Kidney (tissue), 13 donors: ENCODE measurements at regions not wholly inside any gene's neighbourhood (a gene's known extent, or its start where the extent isn't known, plus 50 kb on each side); places are given as distances from the start of the nearest gene placed in this dataset.
A peak's percentile ranks its signal among the peaks of the same experiment; 100 is the strongest.

Source experiments
- DNase-seq, 5 donors: peaks; one replicate each; pipeline ENCODE4 v3.0.0-alpha.2; 2013 to 2020
- FAIRE-seq: peaks from 2 replicates; lab custom pipeline; 2012; peaks lifted over from hg19 to GRCh38; lab: Jason Lieb, UNC
- H3K27ac ChIP-seq, 2 donors: one replicate each; pipeline ENCODE4 v1.7.0; 2013; ENCODE audit warnings: low read depth in 2 of 2, low read length in 2 of 2, inconsistent platforms in 1 of 2
- H3K27me3 ChIP-seq: one replicate; pipeline ENCODE4 v1.7.1; 2013; ENCODE audit warnings: low read length, inconsistent platforms; ENCODE audit not compliant: control insufficient read depth, insufficient read depth
- H3K36me3 ChIP-seq, 3 donors: one replicate each; pipeline versions ENCODE4 v1.7.0 to v1.7.1; 2013; ENCODE audit warnings: low read length in 3 of 3, control low read depth in 1 of 3, inconsistent platforms in 1 of 3; ENCODE audit not compliant: insufficient read depth in 3 of 3, control insufficient read depth in 2 of 3
- H3K4me1 ChIP-seq, 3 donors: one replicate each; pipeline versions ENCODE4 v1.7.0 to v1.7.1; 2013; ENCODE audit warnings: low read length in 3 of 3, inconsistent platforms in 1 of 3, low read depth in 1 of 3; ENCODE audit not compliant: control insufficient read depth in 2 of 3, insufficient read depth in 2 of 3
- H3K4me3 ChIP-seq, 3 donors: one replicate each; pipeline versions ENCODE4 v1.7.0 to v1.8.1; 2013; ENCODE audit warnings: low read length in 3 of 3, control low read depth in 1 of 3, inconsistent platforms in 1 of 3
- H3K9ac ChIP-seq, 3 donors: one replicate each; pipeline versions ENCODE4 v1.7.0 to v1.7.1; 2013; ENCODE audit warnings: low read length in 3 of 3, control low read depth in 1 of 3, inconsistent platforms in 1 of 3
- H3K9me3 ChIP-seq, 3 donors: one replicate each; pipeline versions ENCODE4 v1.7.0 to v1.7.1; 2013; ENCODE audit warnings: low read length in 3 of 3, control low read depth in 1 of 3, inconsistent platforms in 1 of 3; ENCODE audit not compliant: control insufficient read depth in 2 of 3, insufficient read depth in 1 of 3
- intact Hi-C: fragments of 100-400 bp; cut with DNase I; formaldehyde crosslinking; loops from one replicate; pipeline ENCODE4 v1.11.1; 2022
- TF ChIP-seq, protein P1 (sequence below): IDR thresholded peaks from 3 replicates; pipeline ENCODE4 v1.5.1; 2012; ENCODE audit warnings: mild to moderate bottlenecking, moderate library complexity, borderline replicate concordance; ENCODE audit not compliant: insufficient read depth; ENCODE audit errors: extremely low read depth
- donor health status: control.
- donor health status: control.
- donor health status: control.
- donor health status: control.
- donor health status: control.
- donor health status: DM: yes; HTN: yes; CAD: no.
- donor health status: Normal renal cell carcinoma (clear cell type).

GRCh38 chr5:56763711-56764466 is 51.5 kb upstream of the MAP3K1 start:
- no peaks in the 10 kb centered on the region for H3K36me3 ChIP-seq
- DNase-seq, result peak in 2 of 5 donors; percentile 16 to 85
- no peaks in the 10 kb centered on the region for H3K9me3 ChIP-seq
- H3K4me3 ChIP-seq, result no peak overlapping the region
- no peak for FAIRE-seq
- no peak overlapping the region for H3K9ac ChIP-seq
- intact Hi-C loops, result no loop called here
- no peak overlapping the region for H3K27ac ChIP-seq
- TF ChIP-seq, protein P1, sequence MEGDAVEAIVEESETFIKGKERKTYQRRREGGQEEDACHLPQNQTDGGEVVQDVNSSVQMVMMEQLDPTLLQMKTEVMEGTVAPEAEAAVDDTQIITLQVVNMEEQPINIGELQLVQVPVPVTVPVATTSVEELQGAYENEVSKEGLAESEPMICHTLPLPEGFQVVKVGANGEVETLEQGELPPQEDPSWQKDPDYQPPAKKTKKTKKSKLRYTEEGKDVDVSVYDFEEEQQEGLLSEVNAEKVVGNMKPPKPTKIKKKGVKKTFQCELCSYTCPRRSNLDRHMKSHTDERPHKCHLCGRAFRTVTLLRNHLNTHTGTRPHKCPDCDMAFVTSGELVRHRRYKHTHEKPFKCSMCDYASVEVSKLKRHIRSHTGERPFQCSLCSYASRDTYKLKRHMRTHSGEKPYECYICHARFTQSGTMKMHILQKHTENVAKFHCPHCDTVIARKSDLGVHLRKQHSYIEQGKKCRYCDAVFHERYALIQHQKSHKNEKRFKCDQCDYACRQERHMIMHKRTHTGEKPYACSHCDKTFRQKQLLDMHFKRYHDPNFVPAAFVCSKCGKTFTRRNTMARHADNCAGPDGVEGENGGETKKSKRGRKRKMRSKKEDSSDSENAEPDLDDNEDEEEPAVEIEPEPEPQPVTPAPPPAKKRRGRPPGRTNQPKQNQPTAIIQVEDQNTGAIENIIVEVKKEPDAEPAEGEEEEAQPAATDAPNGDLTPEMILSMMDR, result no peak
- no peaks in the 10 kb centered on the region for H3K4me1 ChIP-seq
- H3K27me3 ChIP-seq, result no peaks in the 10 kb centered on the region

- no peaks in the 10 kb centered on the region for H3K27me3 ChIP-seq
- no peaks in the 10 kb centered on the region for H3K36me3 ChIP-seq
- intact Hi-C loops, result no loop called here
- H3K27ac ChIP-seq, result no peak overlapping the region
- DNase-seq (no peak), FAIRE-seq (no peak)
- H3K9ac ChIP-seq, result no peak overlapping the region
- no peaks in the 10 kb centered on the region for H3K4me1 ChIP-seq
- no peak overlapping the region for H3K4me3 ChIP-seq
- TF ChIP-seq, protein P1, result no peak
- H3K9me3 ChIP-seq, result no peaks in the 10 kb centered on the region
Measured at GRCh38 chr5:56763182-56763581, 52.2 kb upstream of the MAP3K1 start.

DNA sequence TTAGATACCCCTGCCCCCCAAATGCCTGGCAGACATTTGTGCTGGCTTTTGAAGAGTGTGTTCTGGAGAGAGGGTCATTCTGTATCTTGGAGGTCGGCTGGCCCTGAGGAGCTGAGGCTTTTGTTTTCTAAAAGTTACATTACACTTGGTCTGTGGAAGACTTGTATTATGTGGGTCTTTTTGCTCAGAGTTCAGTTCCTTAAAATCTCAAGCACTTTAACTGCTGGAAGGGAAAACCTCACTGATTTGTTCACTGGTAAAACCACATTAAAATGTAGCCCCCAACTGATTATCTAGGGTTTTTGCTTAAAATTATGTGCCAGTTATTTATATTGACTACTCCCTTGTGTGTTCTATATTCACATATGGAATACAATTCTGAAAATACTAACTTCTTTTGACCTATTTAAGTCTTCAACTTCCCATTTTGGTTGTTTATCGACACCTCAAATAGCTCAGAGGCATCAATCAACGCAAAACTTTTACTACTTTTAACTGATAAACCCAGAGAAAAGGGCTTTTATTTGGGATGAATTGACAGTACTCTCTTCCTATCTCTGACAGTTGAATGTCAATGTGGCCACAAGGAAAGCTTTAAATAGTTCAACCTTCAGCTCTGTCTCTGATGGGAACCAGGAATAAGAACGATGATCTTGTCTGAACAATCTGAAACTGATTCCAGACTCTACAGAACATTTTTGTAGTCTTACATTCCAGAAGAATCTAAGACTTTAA is 54.0 kb upstream of the MAP3K1 start:
- TF ChIP-seq, protein P1, result no peak
- intact Hi-C loops, result no loop called here
- no peak for DNase-seq
- Histone ChIP-seq H3K27me3 (no peaks in the 10 kb centered on the region), H3K4me3 (no peak overlapping the region), H3K9ac (no peak overlapping the region), H3K27ac (no peak overlapping the region), H3K36me3 (no peaks in the 10 kb centered on the region), H3K4me1 (no peaks in the 10 kb centered on the region), H3K9me3 (no peaks in the 10 kb centered on the region)
- no peak for FAIRE-seq
